HCT116 (cell line): ENCODE measurements at regions not wholly inside any gene's neighbourhood (a gene's known extent, or its start where the extent isn't known, plus 50 kb on each side); places are given as distances from the start of the nearest gene placed in this dataset.

ENCODE experiments used
- ATAC-seq: fragments of 200-7000 bp; cut with Tn5 transposase; 2 replicates; pipeline ENCODE4 v1.9.1; 2020; ENCODE audit warnings: mild to moderate bottlenecking, moderate library complexity
- BruUV-seq: library from RNA; stranded (reverse); fragments of 400-500 nt; replicated peaks from 2 replicates; lab custom pipeline; 2021; lab: Mats Ljungman, UMichigan
- CTCF ChIA-PET: fragments of 300-600 bp; sonication (Branson Sonifier 250); formaldehyde crosslinking; loops from one replicate; lab custom pipeline; 2021; ENCODE audit warnings: antibody characterized with exemption; lab: Charles Lee
- POLR2A ChIA-PET: fragments of 300-600, 350-600 bp; sonication (Branson Sonifier 250); formaldehyde crosslinking; loops from one replicate; lab custom pipeline; 2021; ENCODE audit warnings: antibody characterized with exemption; lab: Charles Lee
- RAD21 ChIA-PET, 2 experiments: fragments of 300-600 bp; sonication (Branson Sonifier 250); formaldehyde crosslinking; loops; one replicate each; lab custom pipeline; 2023; ENCODE audit warnings: low total read pairs in 2 of 2; ENCODE audit not compliant: uncharacterized antibody in 2 of 2, unreplicated experiment in 2 of 2, low non-redundant PET in 1 of 2; lab: Charles Lee
- DNase-seq: peaks from one replicate; pipeline ENCODE4 v3.0.0-alpha.2; 2010; ENCODE audit warnings: low read depth, low spot score
- H2AFZ ChIP-seq: fragments of 200-600 bp; shearing (Covaris generic), sonication (generic); 2 replicates; pipeline ENCODE4 v1.6.1; 2017; ENCODE audit warnings: low read depth, mixed run types, mixed read lengths, antibody characterized with exemption, low read length; ENCODE audit not compliant: poor library complexity, severe bottlenecking
- H3K27ac ChIP-seq: 2 replicates; pipeline ENCODE4 v1.5.1; 2012; ENCODE audit warnings: low read depth, low read length
- H3K27me3 ChIP-seq: fragments of 200-600 bp; sonication (generic); 2 replicates; pipeline ENCODE4 v1.6.1; 2016; ENCODE audit warnings: mixed run types, low read length, mixed read lengths; ENCODE audit not compliant: insufficient read depth
- H3K36me3 ChIP-seq, 2 experiments: fragments of 200-500 bp in 1 of 2; fragments of 200-600 bp in 1 of 2; sonication (Bioruptor generic) in 1 of 2; sonication (generic) in 1 of 2; 2 replicates each; pipeline versions ENCODE4 v1.5.1 to v1.6.1; 2014 to 2016; ENCODE audit warnings: low read length in 2 of 2, inconsistent platforms in 1 of 2, mixed read lengths in 1 of 2, mixed run types in 1 of 2; ENCODE audit not compliant: insufficient read depth in 2 of 2, control insufficient read depth in 1 of 2
- H3K4me1 ChIP-seq, 2 experiments: fragments of 200-600 bp in 1 of 2; sonication (generic) in 1 of 2; 2 replicates each; pipeline versions ENCODE4 v1.5.1 to v1.6.1; 2012 to 2017; ENCODE audit warnings: low read length in 2 of 2, inconsistent platforms in 1 of 2, mild to moderate bottlenecking in 1 of 2, mixed read lengths in 1 of 2, mixed run types in 1 of 2, moderate library complexity in 1 of 2; ENCODE audit not compliant: insufficient read depth in 2 of 2, control insufficient read depth in 1 of 2
- H3K4me2 ChIP-seq: fragments of 200-600 bp; sonication (generic); 2 replicates; pipeline ENCODE4 v1.6.1; 2017; ENCODE audit warnings: mixed run types, low read length, mixed read lengths
- H3K4me3 ChIP-seq, 2 experiments: fragments of 200-600 bp in 1 of 2; sonication (generic) in 1 of 2; replicated peaks in 1 of 2; 2 replicates each; pipeline ENCODE4 v1.5.1; 2011 to 2016; ENCODE audit warnings: low read length in 2 of 2, control low read depth in 1 of 2, low read depth in 1 of 2, mild to moderate bottlenecking in 1 of 2, mixed read lengths in 1 of 2, mixed run types in 1 of 2
- H3K79me2 ChIP-seq: fragments of 200-600 bp; sonication (generic); 2 replicates; pipeline ENCODE4 v1.6.1; 2017; ENCODE audit warnings: mild to moderate bottlenecking, mixed run types, low read length, moderate library complexity, mixed read lengths; ENCODE audit not compliant: insufficient read depth
- H3K9ac ChIP-seq: fragments of 200-600 bp; sonication (generic); 2 replicates; pipeline ENCODE4 v1.6.1; 2016; ENCODE audit warnings: low read length, mixed read lengths
- H3K9me2 ChIP-seq: fragments of 200-600 bp; sonication (generic), shearing (Covaris generic); 2 replicates; pipeline ENCODE4 v1.6.1; 2017; ENCODE audit warnings: mixed run types, mild to moderate bottlenecking, moderate library complexity; ENCODE audit not compliant: insufficient read depth
- H3K9me3 ChIP-seq, 2 experiments: fragments of 200-500 bp in 1 of 2; fragments of 200-600 bp in 1 of 2; sonication (Bioruptor generic) in 1 of 2; sonication (generic) in 1 of 2; 2 replicates each; pipeline ENCODE4 v1.6.1; 2014 to 2017; ENCODE audit warnings: low read length in 2 of 2, mixed read lengths in 2 of 2, inconsistent platforms in 1 of 2, low read depth in 1 of 2, mild to moderate bottlenecking in 1 of 2, mixed run types in 1 of 2, moderate library complexity in 1 of 2; ENCODE audit not compliant: control insufficient read depth in 1 of 2, insufficient read depth in 1 of 2
- H4K20me1 ChIP-seq: fragments of 200-600 bp; sonication (generic), shearing (Covaris generic); 2 replicates; pipeline ENCODE4 v1.6.1; 2017; ENCODE audit warnings: mixed run types, mild to moderate bottlenecking, moderate library complexity; ENCODE audit not compliant: insufficient read depth
- CBX3 ChIP-seq: IDR thresholded peaks from 2 replicates; pipeline ENCODE4 v1.6.1; 2012; ENCODE audit warnings: low read depth
- EGR1 ChIP-seq: IDR thresholded peaks from 2 replicates; pipeline ENCODE4 v1.6.1; 2012; ENCODE audit warnings: low read depth
- EZH2phosphoT487 ChIP-seq: fragments of 200-600 bp; IDR thresholded peaks from 2 replicates; pipeline ENCODE4 v1.6.1; 2018; ENCODE audit warnings: antibody characterized with exemption, borderline replicate concordance
- POLR2AphosphoS5 ChIP-seq: IDR thresholded peaks from 2 replicates; pipeline ENCODE4 v1.6.1; 2011; ENCODE audit warnings: mild to moderate bottlenecking, low read depth, low read length, moderate library complexity
- ZNF274 ChIP-seq: fragments of 200-500 bp; sonication (Bioruptor generic); IDR thresholded peaks from 2 replicates; pipeline ENCODE4 v1.6.1; 2014; ENCODE audit warnings: mild to moderate bottlenecking, low read depth, low read length, inconsistent platforms
- intact Hi-C: fragments of 100-400 bp; cut with micrococcal nuclease; formaldehyde crosslinking; loops from 2 replicates; pipeline ENCODE4 v1.10.0; 2022
- TF ChIP-seq, protein P1 (sequence below), 3 experiments: fragments of 200-600 bp in 1 of 3; sonication (generic) in 1 of 3; IDR thresholded peaks in 2 of 3; conservative IDR thresholded peaks in 1 of 3; 2 replicates each; pipeline ENCODE4 v1.5.1; 2012 to 2017; ENCODE audit warnings: low read depth in 2 of 3, low read length in 2 of 3, antibody characterized with exemption in 1 of 3, borderline replicate concordance in 1 of 3, control low read depth in 1 of 3, mild to moderate bottlenecking in 1 of 3, mixed read lengths in 1 of 3, mixed run types in 1 of 3, moderate library complexity in 1 of 3; ENCODE audit not compliant: insufficient read depth in 1 of 3
- TF ChIP-seq, protein P2 (sequence below): IDR thresholded peaks from 2 replicates; pipeline ENCODE4 v1.6.1; 2011; ENCODE audit warnings: mild to moderate bottlenecking, low read length, moderate library complexity; ENCODE audit not compliant: insufficient replicate concordance; ENCODE audit errors: extremely low read depth

GRCh38 chr4:45033676-45034419 lies 307.5 kb upstream of the GNPDA2 start:
- no peak overlapping the region for H2AFZ ChIP-seq

More at GRCh38 chr4:45033676-45034419, 307.5 kb upstream of the GNPDA2 start:
- ATAC-seq: no peak
- no peak overlapping the region for H3K9ac ChIP-seq
- intact Hi-C loops: no loop called here
- no peaks in the 10 kb centered on the region for H3K27me3 ChIP-seq
- H3K9me2 ChIP-seq: no peaks in the 10 kb centered on the region
- peaks cover under 1 to 3% of the 10 kb centered on the region in 2 experiments; a peak in 2 of 4 replicates for H3K9me3 ChIP-seq
- CTCF ChIA-PET: no interaction called here
- TF ChIP-seq, protein P1, sequence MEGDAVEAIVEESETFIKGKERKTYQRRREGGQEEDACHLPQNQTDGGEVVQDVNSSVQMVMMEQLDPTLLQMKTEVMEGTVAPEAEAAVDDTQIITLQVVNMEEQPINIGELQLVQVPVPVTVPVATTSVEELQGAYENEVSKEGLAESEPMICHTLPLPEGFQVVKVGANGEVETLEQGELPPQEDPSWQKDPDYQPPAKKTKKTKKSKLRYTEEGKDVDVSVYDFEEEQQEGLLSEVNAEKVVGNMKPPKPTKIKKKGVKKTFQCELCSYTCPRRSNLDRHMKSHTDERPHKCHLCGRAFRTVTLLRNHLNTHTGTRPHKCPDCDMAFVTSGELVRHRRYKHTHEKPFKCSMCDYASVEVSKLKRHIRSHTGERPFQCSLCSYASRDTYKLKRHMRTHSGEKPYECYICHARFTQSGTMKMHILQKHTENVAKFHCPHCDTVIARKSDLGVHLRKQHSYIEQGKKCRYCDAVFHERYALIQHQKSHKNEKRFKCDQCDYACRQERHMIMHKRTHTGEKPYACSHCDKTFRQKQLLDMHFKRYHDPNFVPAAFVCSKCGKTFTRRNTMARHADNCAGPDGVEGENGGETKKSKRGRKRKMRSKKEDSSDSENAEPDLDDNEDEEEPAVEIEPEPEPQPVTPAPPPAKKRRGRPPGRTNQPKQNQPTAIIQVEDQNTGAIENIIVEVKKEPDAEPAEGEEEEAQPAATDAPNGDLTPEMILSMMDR (IDR thresholded peaks at IDR 0.05 in 2 of 3, conservative IDR thresholded peaks at IDR 0.05 in 1 of 3; ENCODE audit: borderline replicate concordance in 1 of 3, insufficient read depth in 1 of 3, low read depth in 2 of 3, low read length in 2 of 3): no peak
- TF ChIP-seq EZH2phosphoT487: no peak
- no peak for TF ChIP-seq POLR2AphosphoS5
- TF ChIP-seq EGR1: no peak
- TF ChIP-seq, protein P2, sequence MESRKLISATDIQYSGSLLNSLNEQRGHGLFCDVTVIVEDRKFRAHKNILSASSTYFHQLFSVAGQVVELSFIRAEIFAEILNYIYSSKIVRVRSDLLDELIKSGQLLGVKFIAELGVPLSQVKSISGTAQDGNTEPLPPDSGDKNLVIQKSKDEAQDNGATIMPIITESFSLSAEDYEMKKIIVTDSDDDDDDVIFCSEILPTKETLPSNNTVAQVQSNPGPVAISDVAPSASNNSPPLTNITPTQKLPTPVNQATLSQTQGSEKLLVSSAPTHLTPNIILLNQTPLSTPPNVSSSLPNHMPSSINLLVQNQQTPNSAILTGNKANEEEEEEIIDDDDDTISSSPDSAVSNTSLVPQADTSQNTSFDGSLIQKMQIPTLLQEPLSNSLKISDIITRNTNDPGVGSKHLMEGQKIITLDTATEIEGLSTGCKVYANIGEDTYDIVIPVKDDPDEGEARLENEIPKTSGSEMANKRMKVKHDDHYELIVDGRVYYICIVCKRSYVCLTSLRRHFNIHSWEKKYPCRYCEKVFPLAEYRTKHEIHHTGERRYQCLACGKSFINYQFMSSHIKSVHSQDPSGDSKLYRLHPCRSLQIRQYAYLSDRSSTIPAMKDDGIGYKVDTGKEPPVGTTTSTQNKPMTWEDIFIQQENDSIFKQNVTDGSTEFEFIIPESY: no peak
- TF ChIP-seq ZNF274: no peak
- TF ChIP-seq CBX3: no peak
- TF ChIP-seq, all 23 proteins: peak for 0
- Histone ChIP-seq H3K4me1 (no peaks in the 10 kb centered on the region), H3K4me3 (no peak overlapping the region), H3K27ac (no peak overlapping the region), H4K20me1 (no peaks in the 10 kb centered on the region), H3K79me2 (no peaks in the 10 kb centered on the region), H3K4me2 (no peak overlapping the region), H3K36me3 (no peaks in the 10 kb centered on the region)
- ChIA-PET RAD21 (no interaction called here), POLR2A (no interaction called here)
- DNase-seq: no peak
- BruUV-seq: no TSS peak
